Endodermal cell (in vitro differentiated cells): ENCODE measurements at regions not wholly inside any gene's neighbourhood (a gene's known extent, or its start where the extent isn't known, plus 50 kb on each side); places are given as distances from the start of the nearest gene placed in this dataset.
A peak's percentile ranks its signal among the peaks of the same experiment; 100 is the strongest.
"Not testable (repeated sequence)": the region's sequence is repeated elsewhere in the genome, so short reads cannot be mapped to it uniquely, and the experiment has no call there.

ENCODE experiments used
- DNase-seq: peaks from one replicate; pipeline ENCODE4 v3.0.0-alpha.2; 2017
- H3K27ac ChIP-seq: 2 replicates; pipeline ENCODE4 v1.5.1; 2013; ENCODE audit warnings: mild to moderate bottlenecking, low read depth, low read length, moderate library complexity
- H3K27me3 ChIP-seq: 2 replicates; pipeline ENCODE4 v1.6.1; 2013; ENCODE audit warnings: mild to moderate bottlenecking, low read length, moderate library complexity; ENCODE audit not compliant: insufficient read depth, control insufficient read depth, poor library complexity, severe bottlenecking
- H3K36me3 ChIP-seq: 2 replicates; pipeline ENCODE4 v1.7.0; 2013; ENCODE audit warnings: mild to moderate bottlenecking, low read length, moderate library complexity; ENCODE audit not compliant: control insufficient read depth, insufficient read depth
- H3K4me1 ChIP-seq: one replicate; pipeline ENCODE4 v1.7.0; 2013; ENCODE audit warnings: low read length; ENCODE audit not compliant: control insufficient read depth, insufficient read depth
- H3K4me3 ChIP-seq: 2 replicates; pipeline ENCODE4 v1.5.1; 2013; ENCODE audit warnings: mild to moderate bottlenecking, low read length, moderate library complexity
- H3K9ac ChIP-seq: 2 replicates; pipeline ENCODE4 v1.6.1; 2013; ENCODE audit warnings: mild to moderate bottlenecking, low read length, moderate library complexity; ENCODE audit not compliant: poor library complexity, severe bottlenecking; ENCODE audit errors: extremely low read depth
- H3K9me3 ChIP-seq: 2 replicates; pipeline ENCODE4 v1.6.1; 2013; ENCODE audit warnings: mild to moderate bottlenecking, low read length, moderate library complexity; ENCODE audit not compliant: control insufficient read depth
- H3K27ac Mint-ChIP-seq: 2 replicates; pipeline ENCODE4 v1.8.0; 2020; ENCODE audit warnings: mixed read lengths
- H3K27me3 Mint-ChIP-seq: 2 replicates; pipeline ENCODE4 v1.8.0; 2021; ENCODE audit warnings: mild to moderate bottlenecking, mixed read lengths; ENCODE audit not compliant: insufficient read depth
- H3K36me3 Mint-ChIP-seq: 2 replicates; pipeline ENCODE4 v1.8.0; 2020; ENCODE audit warnings: low read depth, mixed read lengths
- H3K4me1 Mint-ChIP-seq: 2 replicates; pipeline ENCODE4 v1.8.0; 2020; ENCODE audit warnings: mixed read lengths
- H3K4me3 Mint-ChIP-seq: 2 replicates; pipeline ENCODE4 v1.8.0; 2020; ENCODE audit warnings: mild to moderate bottlenecking, moderate library complexity, mixed read lengths
- H3K9me3 Mint-ChIP-seq: 2 replicates; pipeline ENCODE4 v1.8.0; 2020; ENCODE audit warnings: mild to moderate bottlenecking, mixed read lengths
- CTCF ChIP-seq: fragments of 200-600 bp; sonication (generic); conservative IDR thresholded peaks from 2 replicates; pipeline ENCODE4 v1.5.0; 2021; ENCODE audit warnings: antibody characterized with exemption, mild to moderate bottlenecking
- WGBS, 2 experiments: methylation state at CpG; one replicate each; pipeline versions ENCODE4 v1.1.5 to v1.1.7; 2013; ENCODE audit warnings: missing lambda C conversion rate in 2 of 2, mixed read lengths in 1 of 2; ENCODE audit not compliant: insufficient coverage in 1 of 2, insufficient read length in 1 of 2; 5-methylcytosine and 5-hydroxymethylcytosine counted together

GRCh38 chr10:22087402-22087738, 83.8 kb upstream of the DNAJC1 start:
- H3K9me3 ChIP-seq, result no peaks in the 10 kb centered on the region
- Mint-ChIP-seq H3K4me3 (no peak overlapping the region), H3K36me3 (no peaks in the 10 kb centered on the region), H3K9me3 (peaks cover 4% of the 10 kb centered on the region), H3K27ac (no peak overlapping the region), H3K27me3 (no peaks in the 10 kb centered on the region), H3K4me1 (peaks cover 10% of the 10 kb centered on the region)
- H3K36me3 ChIP-seq, result no peaks in the 10 kb centered on the region
- no peak overlapping the region for H3K9ac ChIP-seq
- 65% methylated on average over 2 of the region's 2 CpGs; no CpG with 5 or more reads in 1 of the 2 experiments for WGBS, 2 experiments
- H3K4me1 ChIP-seq, result peaks cover 2% of the 10 kb centered on the region
- no peaks in the 10 kb centered on the region for H3K27me3 ChIP-seq
- H3K4me3 ChIP-seq, result no peak overlapping the region
- DNase-seq, result no peak
- no peak for TF ChIP-seq CTCF
- H3K27ac ChIP-seq, result no peak overlapping the region

- peak; percentile 77 for DNase-seq
- Mint-ChIP-seq H3K4me3 (no peak overlapping the region), H3K4me1 (peaks cover 10% of the 10 kb centered on the region), H3K27me3 (no peaks in the 10 kb centered on the region), H3K9me3 (peaks cover 4% of the 10 kb centered on the region), H3K27ac (peak overlapping the region; percentile 2), H3K36me3 (no peaks in the 10 kb centered on the region)
- 45% methylated on average over 5 of the region's 5 CpGs; no CpG with 5 or more reads in 1 of the 2 experiments for WGBS, 2 experiments
- Histone ChIP-seq H3K9ac (no peak overlapping the region), H3K4me3 (no peak overlapping the region), H3K27me3 (no peaks in the 10 kb centered on the region), H3K36me3 (no peaks in the 10 kb centered on the region), H3K9me3 (no peaks in the 10 kb centered on the region), H3K4me1 (peaks cover 2% of the 10 kb centered on the region), H3K27ac (no peak overlapping the region)
- TF ChIP-seq CTCF, result no peak
Observed at GRCh38 chr10:22086730-22087401, 83.3 kb upstream of the DNAJC1 start.

GRCh38 chr10:22079921-22080320, 76.4 kb upstream of the DNAJC1 start:
- not testable (repeated sequence) for H3K4me3 ChIP-seq, H3K4me1 Mint-ChIP-seq, H3K4me3 Mint-ChIP-seq, H3K36me3 Mint-ChIP-seq, H3K27ac ChIP-seq, H3K4me1 ChIP-seq, H3K9me3 ChIP-seq, H3K27ac Mint-ChIP-seq, H3K9ac ChIP-seq, H3K27me3 Mint-ChIP-seq, H3K36me3 ChIP-seq, H3K27me3 ChIP-seq
- 28 to 52% methylated on average over 4 to 5 of the region's 5 CpGs for WGBS, 2 experiments
- peak; percentile 53 for DNase-seq
- H3K9me3 Mint-ChIP-seq, result peaks cover 11% of the 10 kb centered on the region

- Histone ChIP-seq H3K9me3 (peaks cover 24% of the 10 kb centered on the region), H3K27ac (no peak overlapping the region), H3K9ac (no peak overlapping the region), H3K4me3 (no peak overlapping the region), H3K27me3 (no peaks in the 10 kb centered on the region), H3K36me3 (no peaks in the 10 kb centered on the region), H3K4me1 (no peaks in the 10 kb centered on the region)
- peaks cover 37% of the 10 kb centered on the region for H3K9me3 Mint-ChIP-seq
- peaks cover 2% of the 10 kb centered on the region for H3K27me3 Mint-ChIP-seq
- TF ChIP-seq CTCF, result no peak
- 92% methylated on average over 1 of the region's 1 CpG; no CpG with 5 or more reads in 1 of the 2 experiments for WGBS, 2 experiments
- DNase-seq, result no peak
- no peak overlapping the region for H3K27ac Mint-ChIP-seq
- H3K36me3 Mint-ChIP-seq, result peaks cover 4% of the 10 kb centered on the region
- H3K4me1 Mint-ChIP-seq, result no peaks in the 10 kb centered on the region
- no peak overlapping the region for H3K4me3 Mint-ChIP-seq
Observed at GRCh38 chr10:22071332-22071731, 67.8 kb upstream of the DNAJC1 start.
